Lower leg skin (tissue), 4 donors: ENCODE measurements at regions not wholly inside any gene's neighbourhood (a gene's known extent, or its start where the extent isn't known, plus 50 kb on each side); places are given as distances from the start of the nearest gene placed in this dataset.

Experiments
- DNase-seq, 2 donors: peaks; one replicate each; pipeline ENCODE4 v3.0.0-alpha.2; 2019; ENCODE audit warnings: low spot score in 2 of 2
- H3K4me3 ChIP-seq: fragments of 200-600 bp; sonication (generic); 2 replicates; pipeline ENCODE4 v1.5.1; 2017; ENCODE audit warnings: mild to moderate bottlenecking, low read depth; ENCODE audit not compliant: poor library complexity, severe bottlenecking
- CTCF ChIP-seq, 3 donors: fragments of 450-650 bp; IDR thresholded peaks; one replicate each; pipeline ENCODE4 v1.5.1; 2016; ENCODE audit warnings: antibody characterized with exemption in 3 of 3, mild to moderate bottlenecking in 3 of 3, moderate library complexity in 2 of 3
- POLR2A ChIP-seq, 2 donors: fragments of 450-650 bp; IDR thresholded peaks; one replicate each; pipeline ENCODE4 v1.6.1; 2016 to 2017; ENCODE audit warnings: antibody characterized with exemption in 2 of 2, mild to moderate bottlenecking in 1 of 2, moderate library complexity in 1 of 2
- WGBS, 2 donors: methylation state at CpG; one replicate each; pipeline ENCODE4 v1.1.5; 2018; 5-methylcytosine and 5-hydroxymethylcytosine counted together
- intact Hi-C: fragments of 100-400 bp; cut with DNase I; formaldehyde crosslinking; loops from one replicate; pipeline ENCODE4 v1.15.0; 2023; ENCODE audit warnings: low total_unique reads

GRCh38 chr14:97730706-97731105, 933.5 kb downstream of the VRK1 start:
- intact Hi-C loops = no loop called here
- no peak overlapping the region for H3K4me3 ChIP-seq
- WGBS, 2 donors = 89% methylated on average over 4 of the region's 4 CpGs
- DNase-seq = no peak
- no peak for TF ChIP-seq POLR2A (IDR thresholded peaks at IDR 0.05)
- no peak for TF ChIP-seq CTCF (IDR thresholded peaks at IDR 0.05)

- TF ChIP-seq CTCF (IDR thresholded peaks at IDR 0.05) (no peak), POLR2A (IDR thresholded peaks at IDR 0.05) (no peak)
- H3K4me3 ChIP-seq = no peak overlapping the region
- intact Hi-C loops = no loop called here
- no peak for DNase-seq
- 92 to 95% methylated on average over 2 of the region's 2 CpGs for WGBS, 2 donors
Measured at GRCh38 chr14:97731800-97732199, 934.6 kb downstream of the VRK1 start.

- intact Hi-C loops = no loop called here
- TF ChIP-seq CTCF (IDR thresholded peaks at IDR 0.05) (no peak), POLR2A (IDR thresholded peaks at IDR 0.05) (no peak)
- H3K4me3 ChIP-seq = no peak overlapping the region
- WGBS, 2 donors = 34 to 47% methylated on average over 2 of the region's 2 CpGs
- DNase-seq = no peak
Measured at GRCh38 chr14:97747316-97747715, 950.1 kb downstream of the VRK1 start.

- H3K4me3 ChIP-seq = no peak overlapping the region
- intact Hi-C loops = no loop called here
- WGBS, 2 donors = 84 to 87% methylated on average over 5 of the region's 5 CpGs
- DNase-seq = no peak
- TF ChIP-seq POLR2A (IDR thresholded peaks at IDR 0.05) (no peak), CTCF (IDR thresholded peaks at IDR 0.05) (no peak)
Measured at GRCh38 chr14:97748616-97749015, 951.4 kb downstream of the VRK1 start.

- intact Hi-C loops = no loop called here
Measured at GRCh38 chr14:97757491-97757890, 960.3 kb downstream of the VRK1 start.

More at GRCh38 chr14:97757491-97757890, 960.3 kb downstream of the VRK1 start:
- 88 to 91% methylated on average over 6 of the region's 6 CpGs for WGBS, 2 donors
- H3K4me3 ChIP-seq = no peak overlapping the region
- no peak for DNase-seq
- no peak for TF ChIP-seq POLR2A (IDR thresholded peaks at IDR 0.05)
- no peak for TF ChIP-seq CTCF (IDR thresholded peaks at IDR 0.05)
